GM18951 (cell line): ENCODE measurements at regions not wholly inside any gene's neighbourhood (a gene's known extent, or its start where the extent isn't known, plus 50 kb on each side); places are given as distances from the start of the nearest gene placed in this dataset.

Experiments
- POLR2A ChIP-seq: IDR thresholded peaks from 4 replicates; pipeline ENCODE4 v1.6.1; 2011; ENCODE audit warnings: mild to moderate bottlenecking; ENCODE audit not compliant: insufficient read length, insufficient read depth; ENCODE audit errors: extremely low read depth
- in situ Hi-C: fragments of 300-500 bp; cut with MboI; formaldehyde crosslinking; loops from one replicate; pipeline ENCODE4 v1.12.0; 2022; ENCODE audit warnings: low sequenced_read_pairs, mixed read lengths, inconsistent platforms; ENCODE audit not compliant: unreplicated experiment

- in situ Hi-C loops: loop anchor here (25.0 kb wide), 1 partner anchor 1223 kb away; no protein-coding TSS in a partner anchor
- TF ChIP-seq POLR2A: no peak
Observed at GRCh38 chr2:217735034-217735433, 267.8 kb downstream of the TNS1 start.

DNA sequence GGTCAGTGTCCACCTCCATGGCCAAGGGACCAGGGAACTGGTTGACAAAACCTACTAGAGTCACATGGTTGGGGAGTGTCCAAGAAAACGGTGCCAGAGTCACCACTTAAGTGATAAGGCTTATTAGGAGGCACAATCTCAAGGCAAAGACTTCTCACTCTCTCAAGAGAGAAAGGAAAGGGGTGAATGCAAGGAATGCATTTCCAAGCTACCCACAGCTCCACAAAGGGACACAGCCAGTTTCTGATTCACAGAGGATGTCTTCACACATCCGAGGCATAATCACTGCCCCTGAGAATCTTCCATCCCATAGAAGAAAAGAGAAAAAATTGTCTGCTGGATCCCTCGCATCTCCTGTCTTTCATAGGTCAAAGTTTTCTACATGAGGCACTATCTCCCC is 269.3 kb downstream of the TNS1 start:
- in situ Hi-C loops: loop anchor here (25.0 kb wide), 1 partner anchor 1221 kb away; no protein-coding TSS in a partner anchor
- TF ChIP-seq POLR2A: no peak

- in situ Hi-C loops: loop anchor here (25.0 kb wide), 1 partner anchor 1221 kb away; no protein-coding TSS in a partner anchor
- TF ChIP-seq POLR2A: no peak
Observed at GRCh38 chr2:217732992-217733391, 269.8 kb downstream of the TNS1 start.

- in situ Hi-C loops: loop anchor here (25.0 kb wide), 1 partner anchor 1220 kb away; no protein-coding TSS in a partner anchor
Observed at GRCh38 chr2:217731805-217732204, 271.0 kb downstream of the TNS1 start.

GRCh38 chr2:217729421-217730053 is 273.3 kb downstream of the TNS1 start:
- TF ChIP-seq POLR2A: no peak
- in situ Hi-C loops: loop anchor here (25.0 kb wide), 1 partner anchor 1217 kb away; no protein-coding TSS in a partner anchor

More at GRCh38 chr2:217731805-217732204, 271.0 kb downstream of the TNS1 start:
- TF ChIP-seq POLR2A: no peak

DNA sequence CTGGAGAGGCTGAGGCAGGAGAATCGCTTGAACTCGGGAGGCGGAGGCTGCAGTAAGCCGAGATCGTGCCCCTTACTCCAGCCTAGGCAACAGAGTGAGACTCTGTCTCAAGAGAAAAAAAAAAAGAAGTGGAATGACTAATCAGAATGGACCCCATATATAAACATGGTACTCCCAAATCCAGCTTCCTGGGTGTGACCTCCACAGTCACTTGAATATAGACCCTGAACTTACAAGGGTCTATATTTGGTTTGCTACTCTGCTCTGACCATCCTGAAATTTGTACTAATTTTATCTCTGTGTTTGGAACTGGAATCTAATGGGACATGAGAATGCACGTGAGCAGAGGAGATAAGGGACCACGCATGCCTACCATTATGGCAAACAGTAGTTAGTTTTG is 275.0 kb downstream of the TNS1 start:
- TF ChIP-seq POLR2A: no peak

GRCh38 chr2:217725409-217725808 is 277.4 kb downstream of the TNS1 start:
- TF ChIP-seq POLR2A: no peak
- in situ Hi-C loops: loop anchor here (25.0 kb wide), 1 partner anchor 1213 kb away; no protein-coding TSS in a partner anchor

More for the DNA sequence above, 275.0 kb downstream of the TNS1 start:
- in situ Hi-C loops: loop anchor here (25.0 kb wide), 1 partner anchor 1216 kb away; no protein-coding TSS in a partner anchor

- in situ Hi-C loops: loop anchor here (25.0 kb wide), 1 partner anchor 1037 kb away; the partner anchor contains the start of gene IGFBP5
- no peak for TF ChIP-seq POLR2A
Observed at GRCh38 chr2:217724471-217724870, 278.3 kb downstream of the TNS1 start.

GRCh38 chr2:217723981-217724380 is 278.8 kb downstream of the TNS1 start:
- in situ Hi-C loops: loop anchor here (25.0 kb wide), 1 partner anchor 1037 kb away; the partner anchor contains the start of gene IGFBP5
- no peak for TF ChIP-seq POLR2A

DNA sequence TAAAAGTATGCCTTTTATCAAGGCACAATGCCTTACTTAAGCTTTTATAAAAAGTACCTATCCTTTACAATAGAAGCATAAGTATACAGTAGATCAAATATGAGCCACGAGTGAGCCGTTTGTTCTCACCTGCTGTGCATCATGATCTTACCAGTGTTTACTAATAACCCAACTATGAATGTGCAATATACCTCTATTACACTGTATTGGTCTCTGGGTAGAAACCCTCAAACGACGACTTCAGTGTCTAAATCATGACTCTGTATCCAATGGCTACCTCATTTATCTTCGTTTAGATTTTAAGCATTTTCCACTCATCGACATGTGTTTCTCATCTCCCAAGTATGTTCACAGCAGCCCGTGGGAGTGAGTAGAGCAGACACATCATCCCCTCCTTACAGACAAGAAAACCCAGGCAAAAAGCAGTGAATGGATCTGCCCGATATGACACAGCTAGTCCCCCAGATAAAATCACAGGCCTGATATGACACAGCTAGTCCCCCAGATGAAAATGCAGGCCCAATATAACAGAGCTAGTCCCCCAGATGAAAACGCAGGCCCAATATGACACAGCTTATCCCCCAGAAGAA is 279.8 kb downstream of the TNS1 start:
- in situ Hi-C loops: loop anchor here (25.0 kb wide), 1 partner anchor 1036 kb away; the partner anchor contains the start of gene IGFBP5
- TF ChIP-seq POLR2A: no peak

DNA sequence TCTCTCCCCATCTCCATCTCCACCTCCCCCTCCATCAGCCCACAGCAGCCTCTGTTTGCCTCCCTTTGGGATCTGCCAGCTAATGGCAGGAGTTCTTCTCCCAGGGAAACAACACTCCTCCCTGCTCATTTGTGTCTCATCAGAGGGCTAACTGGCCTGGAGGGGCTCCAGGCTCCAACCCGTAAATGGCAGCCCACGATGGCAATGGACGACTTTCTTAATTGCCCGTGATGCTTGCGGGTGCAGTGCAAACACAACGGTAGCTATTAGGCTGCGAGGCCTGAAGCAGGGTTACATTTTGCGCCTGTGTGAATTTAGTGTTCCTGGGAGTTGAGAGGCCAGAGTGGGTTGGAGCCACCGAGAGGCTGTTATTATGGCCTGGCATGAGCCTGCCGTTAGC is 285.1 kb downstream of the TNS1 start:
- in situ Hi-C loops: loop anchor here (25.0 kb wide), 1 partner anchor 1030 kb away; the partner anchor contains the start of gene IGFBP5
- TF ChIP-seq POLR2A: no peak

- no peak for TF ChIP-seq POLR2A
Observed at GRCh38 chr2:217715484-217715883, 287.3 kb downstream of the TNS1 start.

DNA sequence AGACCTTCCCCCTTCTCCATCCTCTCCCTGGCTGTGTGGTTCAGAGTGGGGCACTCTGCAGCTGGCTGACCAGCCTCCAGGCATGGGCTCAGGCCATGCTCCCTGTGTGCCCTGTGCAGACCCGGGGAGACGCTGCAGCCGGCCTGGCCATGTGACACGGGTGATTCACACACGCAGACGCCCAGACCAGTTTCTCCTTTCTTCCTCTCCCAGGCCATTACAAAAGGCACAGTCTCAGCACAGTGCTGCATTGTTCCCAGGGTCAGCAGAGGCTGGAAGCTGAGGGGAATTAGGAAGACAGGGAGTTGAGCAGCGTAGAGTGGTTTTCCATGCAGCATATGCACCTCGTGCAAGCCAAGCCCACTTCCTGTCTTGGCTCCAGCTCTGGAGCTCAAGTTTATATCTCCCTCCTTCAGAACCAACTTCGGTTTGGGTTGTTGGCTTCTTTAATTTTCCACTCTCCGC is 288.5 kb downstream of the TNS1 start:
- TF ChIP-seq POLR2A: no peak
- in situ Hi-C loops: loop anchor here (25.0 kb wide), 1 partner anchor 1027 kb away; the partner anchor contains the start of gene IGFBP5

More at GRCh38 chr2:217715484-217715883, 287.3 kb downstream of the TNS1 start:
- in situ Hi-C loops: loop anchor here (25.0 kb wide), 1 partner anchor 1028 kb away; the partner anchor contains the start of gene IGFBP5
